Neural progenitor cell (in vitro differentiated cells): ENCODE measurements at regions not wholly inside any gene's neighbourhood (a gene's known extent, or its start where the extent isn't known, plus 50 kb on each side); places are given as distances from the start of the nearest gene placed in this dataset.

Experiments used
- DNase-seq: peaks from one replicate; pipeline ENCODE4 v3.0.0-alpha.2; 2016; ENCODE audit warnings: low spot score
- H2AFZ ChIP-seq: fragments of 200-600 bp; sonication (generic); replicated peaks from 2 replicates; pipeline ENCODE4 v1.6.1; 2016; ENCODE audit warnings: antibody characterized with exemption
- H3F3A ChIP-seq: fragments of 200-600 bp; sonication (generic); 2 replicates; pipeline ENCODE4 v1.6.1; 2016; ENCODE audit warnings: antibody characterized with exemption, low read depth
- H3K27ac ChIP-seq: fragments of 200-600 bp; sonication (generic); 2 replicates; pipeline ENCODE4 v1.5.1; 2016; ENCODE audit warnings: mild to moderate bottlenecking
- H3K27me3 ChIP-seq: fragments of 200-600 bp; sonication (generic); 2 replicates; pipeline ENCODE4 v1.6.1; 2016; ENCODE audit warnings: mild to moderate bottlenecking, moderate library complexity
- H3K36me3 ChIP-seq: fragments of 200-600 bp; sonication (generic); 2 replicates; pipeline ENCODE4 v1.5.1; 2016
- H3K4me1 ChIP-seq: fragments of 200-600 bp; sonication (generic); 2 replicates; pipeline ENCODE4 v1.6.1; 2016; ENCODE audit warnings: mixed run types
- H3K4me2 ChIP-seq: fragments of 200-600 bp; sonication (generic); 2 replicates; pipeline ENCODE4 v1.6.1; 2016
- H3K4me3 ChIP-seq: fragments of 200-600 bp; sonication (generic); 2 replicates; pipeline ENCODE4 v1.5.1; 2016
- H3K79me2 ChIP-seq: fragments of 200-600 bp; sonication (generic); 2 replicates; pipeline ENCODE4 v1.6.1; 2016; ENCODE audit warnings: low read depth
- H3K9ac ChIP-seq: fragments of 200-600 bp; sonication (generic); 2 replicates; pipeline ENCODE4 v1.6.1; 2016
- H3K9me3 ChIP-seq: fragments of 200-600 bp; sonication (generic); 2 replicates; pipeline ENCODE4 v1.5.1; 2016; ENCODE audit warnings: low read depth
- H4K20me1 ChIP-seq: fragments of 200-600 bp; sonication (generic); 2 replicates; pipeline ENCODE4 v1.6.1; 2016; ENCODE audit warnings: low read depth
- H3K27ac Mint-ChIP-seq: 3 replicates; pipeline ENCODE4 v1.8.0; 2021; ENCODE audit warnings: mixed read lengths
- H3K27me3 Mint-ChIP-seq: 2 replicates; pipeline ENCODE4 v1.8.0; 2022; ENCODE audit warnings: low read depth, mild to moderate bottlenecking, inconsistent platforms, moderate library complexity, mixed read lengths; ENCODE audit not compliant: insufficient read depth
- H3K36me3 Mint-ChIP-seq: 3 replicates; pipeline ENCODE4 v1.8.0; 2021; ENCODE audit warnings: mixed read lengths
- H3K4me1 Mint-ChIP-seq: 3 replicates; pipeline ENCODE4 v1.8.0; 2021; ENCODE audit warnings: mixed read lengths
- H3K4me3 Mint-ChIP-seq: 3 replicates; pipeline ENCODE4 v1.8.0; 2021; ENCODE audit warnings: mild to moderate bottlenecking, moderate library complexity, mixed read lengths
- H3K9me3 Mint-ChIP-seq: 3 replicates; pipeline ENCODE4 v1.8.0; 2020; ENCODE audit warnings: mixed read lengths
- EZH2 ChIP-seq: fragments of 200-600 bp; sonication (generic); IDR thresholded peaks from 2 replicates; pipeline ENCODE4 v1.6.1; 2017; ENCODE audit warnings: antibody characterized with exemption, mild to moderate bottlenecking, moderate library complexity
- EZH2phosphoT487 ChIP-seq: fragments of 200-600 bp; sonication (generic); IDR thresholded peaks from 2 replicates; pipeline ENCODE4 v1.6.1; 2017; ENCODE audit warnings: antibody characterized with exemption
- TF ChIP-seq, protein P1 (sequence below): fragments of 200-600 bp; sonication (generic); IDR thresholded peaks from 2 replicates; pipeline ENCODE4 v1.5.1; 2017; ENCODE audit warnings: antibody characterized with exemption, mild to moderate bottlenecking

DNA sequence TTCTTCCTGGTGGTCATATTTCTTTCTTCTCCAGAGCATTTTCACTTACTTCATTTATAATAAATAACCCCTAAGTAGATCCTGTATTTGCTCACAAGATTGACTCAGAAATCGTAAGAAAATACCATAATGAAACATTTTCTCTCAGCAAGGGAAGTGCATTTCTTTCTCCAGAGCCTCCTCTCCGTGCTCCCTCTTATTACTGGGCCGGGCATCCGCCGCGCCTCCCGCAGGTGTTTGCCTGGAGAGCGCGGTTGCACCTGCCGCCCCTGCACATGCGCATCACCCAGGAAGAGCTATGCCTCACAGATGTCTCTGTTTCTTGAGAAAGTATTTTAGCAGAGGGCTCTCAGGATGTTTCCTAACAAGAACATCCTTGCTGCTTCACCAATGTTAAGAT lies 509.2 kb downstream of the TCERG1L start:
- TF ChIP-seq EZH2phosphoT487 (no peak), EZH2 (no peak)
- TF ChIP-seq, protein P1, sequence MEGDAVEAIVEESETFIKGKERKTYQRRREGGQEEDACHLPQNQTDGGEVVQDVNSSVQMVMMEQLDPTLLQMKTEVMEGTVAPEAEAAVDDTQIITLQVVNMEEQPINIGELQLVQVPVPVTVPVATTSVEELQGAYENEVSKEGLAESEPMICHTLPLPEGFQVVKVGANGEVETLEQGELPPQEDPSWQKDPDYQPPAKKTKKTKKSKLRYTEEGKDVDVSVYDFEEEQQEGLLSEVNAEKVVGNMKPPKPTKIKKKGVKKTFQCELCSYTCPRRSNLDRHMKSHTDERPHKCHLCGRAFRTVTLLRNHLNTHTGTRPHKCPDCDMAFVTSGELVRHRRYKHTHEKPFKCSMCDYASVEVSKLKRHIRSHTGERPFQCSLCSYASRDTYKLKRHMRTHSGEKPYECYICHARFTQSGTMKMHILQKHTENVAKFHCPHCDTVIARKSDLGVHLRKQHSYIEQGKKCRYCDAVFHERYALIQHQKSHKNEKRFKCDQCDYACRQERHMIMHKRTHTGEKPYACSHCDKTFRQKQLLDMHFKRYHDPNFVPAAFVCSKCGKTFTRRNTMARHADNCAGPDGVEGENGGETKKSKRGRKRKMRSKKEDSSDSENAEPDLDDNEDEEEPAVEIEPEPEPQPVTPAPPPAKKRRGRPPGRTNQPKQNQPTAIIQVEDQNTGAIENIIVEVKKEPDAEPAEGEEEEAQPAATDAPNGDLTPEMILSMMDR, result no peak

DNA sequence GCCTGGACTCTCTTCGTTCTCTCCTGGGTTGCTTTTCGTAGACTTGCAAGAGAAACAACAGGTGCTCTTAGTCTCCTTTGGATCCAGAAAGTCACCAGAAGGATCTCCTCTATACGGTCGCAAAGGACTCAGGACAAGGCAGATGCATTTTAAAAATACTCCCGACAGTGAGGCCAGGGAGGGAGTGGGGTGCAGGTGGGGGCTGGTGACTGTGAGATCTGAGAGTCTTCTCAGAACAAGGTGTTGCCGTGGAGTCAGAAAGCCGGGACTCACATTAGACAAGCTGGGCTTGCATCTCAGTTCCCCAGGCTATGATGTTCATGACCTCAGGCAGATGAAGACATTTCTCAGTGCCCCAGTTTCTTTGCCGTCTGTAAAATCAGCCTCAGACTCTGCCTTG lies 507.2 kb downstream of the TCERG1L start:
- Histone ChIP-seq H3K27me3 (no peaks in the 10 kb centered on the region), H3K4me2 (no peak overlapping the region), H3F3A (no peaks in the 10 kb centered on the region), H4K20me1 (no peaks in the 10 kb centered on the region), H3K79me2 (no peaks in the 10 kb centered on the region), H3K27ac (no peak overlapping the region), H3K4me3 (no peak overlapping the region), H2AFZ (no peak overlapping the region), H3K9ac (no peak overlapping the region), H3K36me3 (no peaks in the 10 kb centered on the region), H3K9me3 (no peaks in the 10 kb centered on the region), H3K4me1 (no peaks in the 10 kb centered on the region)
- Mint-ChIP-seq H3K4me3 (no peak overlapping the region), H3K4me1 (peaks cover 2% of the 10 kb centered on the region), H3K27ac (no peak overlapping the region), H3K9me3 (peaks cover 3% of the 10 kb centered on the region), H3K36me3 (no peaks in the 10 kb centered on the region), H3K27me3 (peaks cover 5% of the 10 kb centered on the region)
- no peak for TF ChIP-seq EZH2phosphoT487
- TF ChIP-seq, protein P1, result no peak
- TF ChIP-seq EZH2, result no peak
- DNase-seq, result no peak

More for the DNA sequence above, 509.2 kb downstream of the TCERG1L start:
- H3K27me3 Mint-ChIP-seq, result peaks cover 5% of the 10 kb centered on the region
- H3K9me3 ChIP-seq, result no peaks in the 10 kb centered on the region
- no peak overlapping the region for H3K4me2 ChIP-seq
- no peak overlapping the region for H2AFZ ChIP-seq
- no peak overlapping the region for H3K4me3 ChIP-seq
- no peak overlapping the region for H3K9ac ChIP-seq
- no peak overlapping the region for H3K27ac ChIP-seq
- H3K4me3 Mint-ChIP-seq, result no peak overlapping the region
- no peaks in the 10 kb centered on the region for H3K36me3 Mint-ChIP-seq
- H3K27ac Mint-ChIP-seq, result no peak overlapping the region
- no peaks in the 10 kb centered on the region for H3K27me3 ChIP-seq
- no peaks in the 10 kb centered on the region for H3K4me1 ChIP-seq
- H3K36me3 ChIP-seq, result no peaks in the 10 kb centered on the region
- no peaks in the 10 kb centered on the region for H3K79me2 ChIP-seq
- peaks cover 3% of the 10 kb centered on the region for H3K9me3 Mint-ChIP-seq
- no peak for DNase-seq
- no peaks in the 10 kb centered on the region for H3F3A ChIP-seq
- H4K20me1 ChIP-seq, result no peaks in the 10 kb centered on the region
- peaks cover 2% of the 10 kb centered on the region for H3K4me1 Mint-ChIP-seq

DNA sequence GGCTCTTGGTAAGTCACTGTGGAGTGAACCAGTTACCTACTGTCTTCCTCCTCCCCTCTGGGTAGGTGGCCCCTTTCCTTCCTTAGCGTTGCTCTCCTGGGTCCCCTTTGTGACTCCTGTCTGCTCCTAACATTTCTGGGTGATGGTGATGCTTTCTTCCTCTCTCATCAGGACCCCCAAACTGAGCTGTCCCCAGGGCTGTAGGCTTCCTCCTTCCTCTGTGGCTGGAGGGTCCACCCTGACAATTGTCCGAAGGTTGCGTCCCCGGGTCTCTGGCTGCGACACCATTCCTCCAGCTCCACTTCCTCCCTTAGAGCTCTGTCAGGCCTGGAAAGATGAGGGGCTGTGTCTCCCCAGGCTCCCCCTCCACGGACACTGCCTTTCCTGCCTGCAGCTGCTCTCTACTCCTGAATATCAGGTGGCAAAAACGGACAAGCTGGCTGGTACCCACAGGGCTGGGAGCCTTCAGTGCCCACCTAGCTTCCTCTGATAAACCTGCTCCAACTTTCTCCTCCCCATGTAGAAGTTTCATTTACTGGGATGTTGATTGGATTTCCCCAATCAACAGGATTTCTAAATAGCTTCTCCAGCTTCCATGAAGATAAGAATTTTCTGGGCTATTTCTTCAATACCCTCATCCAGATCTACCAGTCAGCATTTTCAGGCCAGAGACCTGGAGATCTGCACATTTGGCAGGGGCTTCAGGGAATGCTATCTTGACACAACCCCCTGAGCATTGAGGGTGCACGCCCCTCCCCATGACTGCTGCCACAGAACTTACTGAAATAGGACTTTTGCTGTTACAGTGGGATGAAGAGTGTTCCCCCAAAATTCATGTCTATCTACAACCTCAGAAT lies 506.5 kb downstream of the TCERG1L start:
- Mint-ChIP-seq H3K27ac (no peak overlapping the region), H3K4me1 (peaks cover 6% of the 10 kb centered on the region), H3K9me3 (peaks cover 3% of the 10 kb centered on the region), H3K36me3 (no peaks in the 10 kb centered on the region), H3K4me3 (no peak overlapping the region), H3K27me3 (peaks cover 6% of the 10 kb centered on the region)
- Histone ChIP-seq H3K27ac (no peak overlapping the region), H4K20me1 (no peaks in the 10 kb centered on the region), H2AFZ (no peak overlapping the region), H3K4me3 (no peak overlapping the region), H3F3A (no peaks in the 10 kb centered on the region), H3K4me1 (peaks cover under 1% of the 10 kb centered on the region), H3K9me3 (no peaks in the 10 kb centered on the region), H3K9ac (no peak overlapping the region), H3K79me2 (no peaks in the 10 kb centered on the region), H3K4me2 (no peak overlapping the region), H3K36me3 (no peaks in the 10 kb centered on the region), H3K27me3 (no peaks in the 10 kb centered on the region)
- TF ChIP-seq EZH2, result no peak
- TF ChIP-seq, protein P1, result no peak
- no peak for TF ChIP-seq EZH2phosphoT487
- DNase-seq, result no peak
